Kidney glomerular epithelial cell (primary cell): ENCODE measurements at regions not wholly inside any gene's neighbourhood (a gene's known extent, or its start where the extent isn't known, plus 50 kb on each side); places are given as distances from the start of the nearest gene placed in this dataset.
"Not testable (repeated sequence)": the region's sequence is repeated elsewhere in the genome, so short reads cannot be mapped to it uniquely, and the experiment has no call there.

Experiments used
- DNase-seq: peaks from one replicate; lab custom pipeline; 2025; lab: John Stamatoyannopoulos, UW

GRCh38 chr3:163664466-163664865 is 1413.8 kb downstream of the SI start:
- no peak for DNase-seq

- DNase-seq, result no peak
Measured at GRCh38 chr3:163657088-163657487, 1421.2 kb downstream of the SI start.

DNA sequence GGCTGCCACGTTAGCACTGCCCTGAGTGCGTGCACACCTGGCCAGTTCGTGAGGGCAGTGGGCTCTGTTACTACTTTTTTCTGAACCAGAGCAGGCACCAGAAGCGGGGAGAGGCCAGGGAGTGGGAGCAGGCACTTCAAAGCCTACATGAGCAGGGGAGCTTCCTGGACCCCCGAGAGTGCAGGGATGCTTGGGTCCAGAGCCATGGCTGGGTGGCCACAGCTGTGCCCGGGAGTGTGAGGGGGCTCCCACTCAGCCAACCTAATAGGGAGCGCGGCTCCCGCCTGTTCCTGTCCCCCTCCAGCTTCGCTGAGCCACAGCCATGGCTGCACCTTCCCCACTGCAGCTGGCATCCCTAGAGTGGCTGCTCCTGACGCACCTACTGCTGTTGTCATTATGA is 1423.3 kb downstream of the SI start:
- no peak for DNase-seq

GRCh38 chr3:163644172-163644571 is 1434.1 kb downstream of the SI start:
- no peak for DNase-seq

DNA sequence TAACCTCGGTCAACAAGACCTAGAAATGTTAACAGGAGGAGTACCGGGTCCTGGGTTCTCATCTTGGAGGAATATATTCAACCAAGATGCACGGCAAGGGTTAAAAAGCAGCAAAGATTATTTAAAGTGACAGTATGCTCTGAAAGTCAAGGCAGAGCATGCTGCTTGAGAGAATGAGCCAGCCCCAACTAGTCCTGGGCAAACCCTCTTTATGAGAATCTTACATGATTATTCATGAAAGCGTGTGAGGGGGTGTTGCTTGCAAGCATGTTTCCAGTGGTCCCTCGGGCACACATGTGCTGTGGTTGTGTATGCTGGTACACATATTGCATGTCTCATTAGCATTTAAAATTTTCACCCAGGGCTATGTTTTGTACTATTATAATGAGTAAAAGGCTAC is 1445.6 kb downstream of the SI start:
- DNase-seq, result no peak

GRCh38 chr3:163626753-163627152 is 1451.5 kb downstream of the SI start:
- no peak for DNase-seq

DNA sequence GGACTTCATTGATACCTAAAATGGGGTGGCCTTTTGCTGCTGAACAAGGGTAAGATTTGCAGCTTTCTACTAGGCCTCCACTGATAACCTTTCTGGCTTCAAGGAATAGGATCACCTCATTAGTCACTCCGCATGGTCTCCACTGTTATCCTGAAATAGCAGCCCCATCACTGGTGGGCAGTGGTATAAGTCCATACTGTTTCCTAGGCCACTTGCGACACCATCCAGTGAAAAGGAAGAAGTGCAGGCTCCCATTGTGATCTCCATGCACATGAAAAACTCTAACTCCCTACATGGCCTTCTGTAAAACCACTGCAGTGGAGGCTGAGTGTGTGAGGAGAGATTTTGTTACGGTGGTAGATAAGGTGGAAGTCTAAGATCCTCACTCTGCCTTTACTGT is 1455.9 kb downstream of the SI start:
- no peak for DNase-seq

DNA sequence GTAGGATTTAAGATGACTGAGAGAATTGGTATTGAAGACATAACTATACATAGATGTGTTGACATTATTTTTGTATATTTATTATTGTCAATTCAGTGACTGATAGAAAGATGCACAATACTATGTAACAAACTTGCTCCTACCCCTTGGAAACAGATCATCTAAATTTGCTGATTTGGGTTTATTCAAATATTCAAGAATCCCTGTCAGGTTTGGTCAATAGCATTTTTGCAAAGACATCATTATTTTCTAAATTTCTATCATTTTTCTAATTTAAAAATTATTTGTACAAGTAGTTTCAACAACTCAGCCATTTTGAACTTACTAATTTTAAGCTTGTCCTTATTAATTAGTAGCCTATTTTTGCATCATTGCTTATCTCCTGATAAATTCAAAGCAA is 1463.4 kb downstream of the SI start:
- no peak for DNase-seq

DNA sequence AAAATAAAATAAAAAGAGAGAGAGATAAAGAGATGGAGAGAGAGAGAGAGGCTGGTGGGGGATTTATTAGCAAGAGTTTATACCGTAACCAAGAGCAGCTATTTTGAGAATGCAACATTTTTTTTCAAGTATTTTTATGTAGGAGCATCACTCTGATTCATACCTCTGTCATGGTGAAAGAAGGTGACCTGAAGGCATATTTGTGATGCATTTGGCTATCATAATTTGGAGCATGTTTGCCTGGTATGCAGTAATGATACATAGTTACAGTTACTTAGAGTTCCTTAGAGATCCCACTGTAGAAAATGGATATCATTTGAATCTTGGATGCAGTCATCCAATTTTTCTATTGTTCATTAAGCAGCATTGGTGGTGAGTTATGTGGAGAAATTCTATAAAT is 1472.4 kb downstream of the SI start:
- no peak for DNase-seq

DNA sequence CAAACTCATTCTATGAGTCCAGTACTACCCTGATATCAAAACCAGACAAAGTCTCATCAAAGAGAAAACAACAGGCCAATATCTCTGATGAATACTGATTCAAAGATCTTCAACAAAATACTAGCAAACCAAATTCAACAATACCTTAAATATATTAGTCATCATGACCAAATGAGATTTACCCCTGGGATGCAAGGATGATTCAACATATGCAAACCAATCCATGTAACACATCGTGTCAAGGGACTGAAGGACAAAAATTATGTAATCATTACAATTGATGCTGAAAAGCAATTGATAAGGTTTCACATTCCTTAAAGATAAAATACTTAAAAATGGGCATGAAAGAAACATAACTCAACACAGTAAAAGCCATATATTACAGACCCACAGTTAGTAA is 1476.9 kb downstream of the SI start:
- DNase-seq, result no peak

GRCh38 chr3:163587342-163587741 is 1491.0 kb downstream of the SI start:
- no peak for DNase-seq

- DNase-seq, result no peak
Measured at GRCh38 chr3:163582967-163583366, 1495.3 kb downstream of the SI start.

- DNase-seq, result no peak
Measured at GRCh38 chr3:163577271-163577670, 1501.0 kb downstream of the SI start.

- no peak for DNase-seq
Measured at GRCh38 chr3:163576314-163576713, 1502.0 kb downstream of the SI start.

DNA sequence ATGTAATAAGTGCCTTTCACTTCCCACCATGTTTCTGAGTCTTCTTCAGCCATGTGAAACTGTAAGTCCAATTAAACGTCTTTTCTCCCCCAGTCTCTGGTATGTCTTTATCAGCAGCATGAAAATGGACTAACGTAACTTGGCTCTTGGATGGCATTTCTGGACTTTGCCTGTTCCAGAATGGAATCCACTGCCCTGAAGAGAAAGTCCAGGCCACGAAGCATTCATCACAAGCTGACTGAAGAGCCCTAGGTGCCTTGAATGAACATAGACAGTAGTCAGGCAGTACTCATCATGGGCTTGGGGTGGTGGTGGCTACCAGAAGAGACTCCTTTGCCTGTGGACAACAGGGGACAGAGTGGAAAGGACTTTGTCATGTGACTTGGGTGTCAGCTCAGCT is 1505.0 kb downstream of the SI start:
- DNase-seq, result no peak

- no peak for DNase-seq
Measured at GRCh38 chr3:163572856-163573255, 1505.4 kb downstream of the SI start.

- no peak for DNase-seq
Measured at GRCh38 chr3:163563485-163563884, 1514.8 kb downstream of the SI start.

GRCh38 chr3:163562625-163563024 is 1515.7 kb downstream of the SI start:
- DNase-seq, result no peak

- no peak for DNase-seq
Measured at GRCh38 chr3:163561151-163561550, 1517.1 kb downstream of the SI start.

DNA sequence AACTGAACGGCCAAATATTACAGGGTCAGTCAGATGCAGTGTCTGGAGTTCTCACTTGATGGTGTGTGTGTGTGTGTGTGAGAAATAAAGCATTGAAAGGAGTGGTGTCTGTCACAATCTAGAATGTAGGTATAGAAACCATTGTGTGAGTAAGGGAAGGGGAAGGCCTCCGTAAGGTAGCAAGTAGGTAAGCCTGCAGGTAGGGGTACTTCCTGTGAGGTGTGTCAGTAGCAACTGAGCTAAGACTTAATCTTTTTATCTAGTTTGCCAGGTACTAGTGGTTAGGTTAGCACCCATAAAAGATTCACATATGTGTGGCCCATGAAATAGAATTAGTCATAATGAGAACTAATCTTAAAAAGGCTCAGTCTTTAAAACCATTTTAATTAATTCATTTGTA is 1517.8 kb downstream of the SI start:
- no peak for DNase-seq

DNA sequence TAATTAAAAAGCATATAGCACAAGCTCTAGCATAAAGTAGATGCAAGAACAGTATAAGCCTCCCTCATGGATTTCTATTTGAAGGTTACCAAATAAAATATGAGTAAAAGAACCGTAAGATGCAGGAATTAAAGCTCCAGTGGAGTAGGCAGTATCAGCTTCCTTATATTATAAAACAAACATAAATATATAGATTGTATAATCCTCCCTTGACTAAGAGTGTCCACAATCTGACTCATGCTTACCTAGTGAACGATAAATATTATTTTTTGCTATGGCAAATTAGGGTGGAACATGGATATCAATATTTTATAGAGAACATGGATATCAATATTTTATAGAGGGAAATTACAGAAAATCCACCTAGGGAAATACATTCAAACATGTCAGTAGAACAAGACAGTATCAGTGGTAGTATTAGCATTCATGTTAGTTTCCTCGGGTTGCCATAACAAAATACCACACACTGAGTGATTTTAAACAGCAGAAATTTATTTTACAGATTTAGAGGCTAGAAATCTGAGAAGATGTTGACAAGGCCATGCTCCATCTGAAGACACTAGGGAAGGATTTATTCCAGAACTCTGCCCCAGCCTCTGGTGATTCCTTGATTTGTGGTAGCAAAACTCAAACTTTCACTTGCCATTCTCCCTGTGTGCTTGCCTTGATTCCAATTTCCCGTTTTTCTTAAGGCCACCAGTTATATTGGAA is 1521.3 kb downstream of the SI start:
- no peak for DNase-seq

- DNase-seq, result no peak
Measured at GRCh38 chr3:163555918-163556317, 1522.4 kb downstream of the SI start.

- DNase-seq, result no peak
Measured at GRCh38 chr3:163552659-163552966, 1525.7 kb downstream of the SI start.

GRCh38 chr3:163551915-163552658 is 1526.2 kb downstream of the SI start:
- DNase-seq, result not testable (repeated sequence)
